ENCODE measurements at regions not wholly inside any gene's neighbourhood (a gene's known extent, or its start where the extent isn't known, plus 50 kb on each side); places are given as distances from the start of the nearest gene placed in this dataset.

GRCh38 chr2:30048636-30049175 lies 98.1 kb upstream of the YPEL5 start:
- no peak for DNase-seq (ENCODE audit: low spot score)

DNA sequence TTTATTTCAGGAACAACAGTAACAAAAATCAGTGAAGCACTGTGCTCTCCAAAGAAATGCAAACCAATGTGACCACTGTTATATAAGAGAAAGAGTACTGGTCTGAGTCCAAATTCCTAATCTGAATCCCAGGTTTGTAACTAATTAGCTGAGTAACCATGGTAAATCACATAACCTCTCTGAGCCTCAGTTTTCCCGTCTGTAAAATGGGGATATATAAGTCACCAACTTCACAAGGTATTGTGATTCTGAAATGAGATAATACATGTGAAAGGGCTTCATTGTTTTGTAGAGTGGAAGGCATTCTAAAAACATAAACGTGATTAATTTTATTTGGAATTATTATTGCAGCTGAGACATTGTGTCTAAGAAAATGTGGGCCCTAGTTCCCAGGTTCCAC lies 91.3 kb upstream of the YPEL5 start:
- DNase-seq (ENCODE audit: low spot score) = no peak

DNA sequence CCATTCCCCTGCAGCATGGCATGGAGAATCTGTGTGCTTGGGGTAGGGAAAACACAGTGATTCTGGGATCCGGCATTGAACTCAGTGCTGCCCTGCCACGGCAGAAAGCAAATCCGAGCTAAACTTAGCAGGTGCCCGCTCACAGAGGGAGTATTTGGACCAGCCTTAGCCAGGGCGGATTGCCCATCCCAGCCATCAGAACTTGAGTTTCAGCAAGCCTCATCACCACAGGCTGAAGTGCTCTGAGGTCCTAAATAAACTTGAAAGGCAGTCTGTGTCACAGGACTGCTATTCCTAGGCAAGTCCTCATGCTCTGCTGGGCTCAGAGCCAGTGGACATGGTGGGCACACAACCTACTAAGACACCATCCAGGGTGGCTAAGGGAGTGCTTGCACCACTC lies 86.2 kb upstream of the YPEL5 start:
- no peak for DNase-seq (ENCODE audit: low spot score)

DNA sequence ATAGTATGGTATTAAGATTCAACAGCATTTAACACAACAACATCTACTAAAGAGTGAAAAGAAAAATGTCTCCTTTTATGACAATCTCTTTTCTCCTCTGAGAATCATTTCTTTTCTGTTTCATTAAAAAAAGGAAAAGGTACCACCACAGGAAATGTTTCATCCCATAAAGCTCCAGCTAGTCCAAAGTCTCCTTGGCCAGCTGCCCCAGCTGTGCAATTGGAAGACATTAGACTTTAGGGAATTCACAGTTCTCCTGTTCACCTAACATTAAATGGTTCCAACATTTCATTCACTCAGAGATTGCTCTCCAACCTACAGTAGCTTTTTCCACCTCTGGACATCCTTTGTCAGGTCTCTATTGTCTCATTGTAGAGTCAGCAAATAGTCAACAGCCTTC lies 78.7 kb upstream of the YPEL5 start:
- no peak for DNase-seq (ENCODE audit: low spot score)

DNA sequence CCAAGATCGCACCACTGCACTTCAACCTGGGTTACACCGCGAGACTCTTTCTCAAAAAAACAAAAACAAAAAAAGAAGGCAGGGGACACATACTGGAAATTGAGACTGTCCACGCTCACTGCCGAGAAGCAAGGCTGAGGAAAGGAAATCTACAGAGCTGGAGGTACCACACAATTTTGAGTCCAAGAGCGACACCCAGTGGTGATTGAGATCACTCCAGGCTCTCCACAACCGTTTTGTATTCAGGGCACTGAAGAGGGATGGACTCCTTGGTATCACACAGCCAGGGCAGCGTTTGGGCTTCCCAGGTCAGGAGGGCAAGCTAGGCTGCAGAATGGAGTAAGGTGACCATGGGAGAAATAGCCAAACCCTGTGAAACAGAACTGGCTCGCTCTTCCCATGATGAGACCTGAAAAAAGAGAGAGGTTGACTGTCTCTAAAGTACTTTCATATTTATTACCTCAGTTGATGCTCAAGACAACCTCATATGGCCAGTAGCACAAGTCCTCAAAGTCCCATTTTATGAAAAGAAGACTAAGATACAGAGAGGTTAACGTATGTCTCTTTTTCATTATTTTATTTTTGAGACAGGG lies 74.5 kb upstream of the YPEL5 start:
- peak; percentile 65 for DNase-seq (ENCODE audit: low spot score)

DNA sequence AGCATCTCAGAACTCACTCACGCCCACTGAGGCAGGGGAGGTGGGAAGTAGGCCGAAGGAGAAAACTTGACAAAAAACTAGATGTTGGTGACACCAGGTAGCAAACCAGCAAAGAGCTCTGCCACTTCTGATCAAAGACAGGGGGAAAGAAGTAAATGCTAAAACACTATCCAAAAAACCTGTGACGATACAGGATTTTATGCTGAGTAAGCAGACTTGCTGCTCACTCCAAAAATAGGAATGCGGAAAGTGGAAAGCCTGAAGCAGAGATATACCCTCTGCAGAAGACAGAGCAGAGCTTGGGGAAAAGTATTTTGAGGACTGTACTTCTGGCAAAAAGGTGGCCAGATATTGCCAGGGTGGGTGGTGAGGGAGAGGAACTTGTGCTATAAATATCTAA lies 73.3 kb upstream of the YPEL5 start:
- no peak for DNase-seq (ENCODE audit: low spot score)

GRCh38 chr2:30074023-30074422 lies 72.8 kb upstream of the YPEL5 start:
- DNase-seq (ENCODE audit: low spot score) = no peak

GRCh38 chr2:30078521-30078920 lies 68.3 kb upstream of the YPEL5 start:
- DNase-seq (ENCODE audit: low spot score) = no peak

- DNase-seq (ENCODE audit: low spot score) = no peak
Observed at GRCh38 chr2:30084915-30085314, 61.9 kb upstream of the YPEL5 start.

DNA sequence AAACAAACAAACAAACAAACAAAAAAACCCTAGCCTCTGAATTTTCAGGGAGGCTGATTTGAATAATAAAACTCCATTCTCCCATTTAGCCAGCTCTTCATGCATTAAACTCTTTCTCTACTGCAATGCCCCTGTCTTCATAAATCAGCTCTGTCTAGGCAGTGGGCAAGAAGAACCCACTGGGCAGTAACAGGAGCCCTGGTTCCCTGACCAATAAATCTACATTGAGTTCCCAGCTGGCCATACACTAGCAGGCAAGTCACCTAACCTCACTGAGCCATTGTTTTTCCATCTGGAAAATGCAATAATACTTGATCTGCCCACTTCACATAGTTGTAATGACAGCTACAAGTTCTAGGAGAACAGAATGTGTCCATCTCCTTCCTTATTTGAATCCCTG lies 57.6 kb upstream of the YPEL5 start:
- no peak for DNase-seq (ENCODE audit: low spot score)

DNA sequence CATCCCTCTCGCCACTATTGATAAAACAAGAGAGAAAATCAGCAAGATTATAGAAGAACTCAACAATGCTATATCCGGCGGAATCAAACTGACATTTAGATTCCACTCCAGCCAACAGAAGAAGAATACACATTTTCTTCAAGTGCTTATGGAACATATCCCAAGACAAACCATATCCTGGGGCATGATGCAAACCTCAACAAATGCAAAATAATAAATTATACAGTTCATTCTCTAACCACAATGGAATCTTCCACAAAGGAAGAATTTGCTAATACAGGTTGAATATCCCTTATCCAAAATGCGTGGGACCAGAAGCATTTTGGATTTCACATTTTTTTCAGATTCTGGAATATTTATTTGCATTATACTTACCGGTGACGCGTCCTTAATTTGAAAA lies 51.4 kb upstream of the YPEL5 start:
- DNase-seq (ENCODE audit: low spot score) = no peak

DNA sequence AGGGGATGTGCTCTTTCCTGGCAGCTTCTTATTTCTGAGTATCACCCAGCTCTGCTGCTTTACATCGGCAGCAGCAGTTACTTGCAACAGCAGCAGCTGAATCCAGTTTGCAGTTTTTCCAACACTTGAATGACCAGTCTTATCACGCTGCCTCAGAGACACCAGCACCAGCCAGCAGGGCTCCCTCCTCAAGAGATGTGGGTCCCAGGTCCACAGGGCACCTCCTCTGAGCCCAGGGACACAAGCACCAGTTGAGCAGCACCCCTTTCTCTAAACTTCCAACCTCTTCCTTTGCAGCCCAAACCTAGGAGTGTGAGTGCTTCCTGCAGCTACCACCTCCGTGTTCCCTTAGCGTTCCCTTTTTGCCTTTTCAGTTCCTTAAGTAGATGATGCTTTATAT lies 50.4 kb upstream of the YPEL5 start:
- no peak for DNase-seq (ENCODE audit: low spot score)
